Lung (tissue), 11 donors: ENCODE measurements at regions not wholly inside any gene's neighbourhood (a gene's known extent, or its start where the extent isn't known, plus 50 kb on each side); places are given as distances from the start of the nearest gene placed in this dataset.

Experiments
- ATAC-seq: fragments of 200-7000 bp; cut with Tn5 transposase; one replicate; pipeline ENCODE4 v1.9.1; 2020; ENCODE audit warnings: moderate number of reproducible peaks; ENCODE audit not compliant: insufficient read depth, low FRiP score
- DNase-seq, 3 donors: peaks; one replicate each; pipeline ENCODE4 v3.0.0-alpha.2; 2013 to 2017
- H3K27ac ChIP-seq, 2 donors: one replicate each; pipeline ENCODE4 v1.5.1; 2013; ENCODE audit warnings: mild to moderate bottlenecking in 2 of 2, moderate library complexity in 2 of 2, control low read depth in 1 of 2, inconsistent platforms in 1 of 2, low read depth in 1 of 2, low read length in 1 of 2
- H3K27me3 ChIP-seq, 3 donors: one replicate each; pipeline ENCODE4 v1.5.1; 2013; ENCODE audit warnings: low read length in 2 of 3; ENCODE audit not compliant: control insufficient read depth in 3 of 3, insufficient read depth in 3 of 3
- H3K36me3 ChIP-seq, 4 donors: one replicate each; pipeline ENCODE4 v1.5.1; 2013; ENCODE audit warnings: low read length in 4 of 4, mild to moderate bottlenecking in 1 of 4, moderate library complexity in 1 of 4; ENCODE audit not compliant: control insufficient read depth in 4 of 4, insufficient read depth in 4 of 4
- H3K4me1 ChIP-seq, 5 donors: one replicate each; pipeline ENCODE4 v1.5.1; 2013; ENCODE audit warnings: low read length in 5 of 5, mild to moderate bottlenecking in 2 of 5, moderate library complexity in 1 of 5; ENCODE audit not compliant: control insufficient read depth in 5 of 5, insufficient read depth in 5 of 5
- H3K4me3 ChIP-seq: one replicate; pipeline ENCODE4 v1.5.1; 2013; ENCODE audit warnings: mild to moderate bottlenecking, control low read depth, moderate library complexity
- H3K9ac ChIP-seq, 2 donors: one replicate each; pipeline ENCODE4 v1.5.1; 2013; ENCODE audit warnings: low read length in 2 of 2, control low read depth in 1 of 2; ENCODE audit not compliant: insufficient read depth in 1 of 2
- H3K9me3 ChIP-seq, 4 donors: one replicate each; pipeline ENCODE4 v1.5.1; 2013; ENCODE audit warnings: low read length in 3 of 4, mild to moderate bottlenecking in 1 of 4, moderate library complexity in 1 of 4; ENCODE audit not compliant: control insufficient read depth in 4 of 4, insufficient read depth in 3 of 4
- WGBS, 2 donors: extraction: QIAGEN DNeasy Blood & Tissue Kit; methylation state at CpG; one replicate each; pipeline ENCODE4 v1.1.7; 2013; 5-methylcytosine and 5-hydroxymethylcytosine counted together
- TF ChIP-seq, protein P1 (sequence below): IDR thresholded peaks from 2 replicates; pipeline ENCODE4 v1.5.1; 2012; ENCODE audit warnings: mild to moderate bottlenecking; ENCODE audit errors: control extremely low read depth, extremely low read depth
- donor health status: control.
- donor health status: control.
- donor health status: Bipolar disorder and iron deficiency.
- donor health status: healthy.
- donor health status: DM: yes; HTN: yes; CAD: no.

DNA sequence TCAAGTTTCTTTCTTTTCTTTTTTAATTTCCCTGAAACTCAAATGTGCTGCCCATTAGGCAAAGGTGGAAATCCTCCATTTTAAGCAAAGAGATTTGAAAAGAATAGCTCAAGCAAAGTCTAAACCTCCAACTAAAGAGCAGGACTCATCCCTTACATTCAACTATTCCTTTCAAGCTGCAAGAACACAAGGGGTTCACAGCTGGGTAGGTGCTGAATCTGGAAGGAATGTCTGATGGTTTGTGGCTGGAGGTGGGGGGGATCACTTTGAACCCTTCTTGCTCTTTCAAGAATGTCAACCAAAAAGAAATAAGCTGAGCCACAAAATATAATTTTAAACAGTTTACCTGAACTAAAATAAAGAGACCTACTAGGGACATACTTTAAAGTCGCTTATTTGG, 375.7 kb upstream of the CDH10 start:
- H3K27me3 ChIP-seq = no peaks in the 10 kb centered on the region
- TF ChIP-seq, protein P1, sequence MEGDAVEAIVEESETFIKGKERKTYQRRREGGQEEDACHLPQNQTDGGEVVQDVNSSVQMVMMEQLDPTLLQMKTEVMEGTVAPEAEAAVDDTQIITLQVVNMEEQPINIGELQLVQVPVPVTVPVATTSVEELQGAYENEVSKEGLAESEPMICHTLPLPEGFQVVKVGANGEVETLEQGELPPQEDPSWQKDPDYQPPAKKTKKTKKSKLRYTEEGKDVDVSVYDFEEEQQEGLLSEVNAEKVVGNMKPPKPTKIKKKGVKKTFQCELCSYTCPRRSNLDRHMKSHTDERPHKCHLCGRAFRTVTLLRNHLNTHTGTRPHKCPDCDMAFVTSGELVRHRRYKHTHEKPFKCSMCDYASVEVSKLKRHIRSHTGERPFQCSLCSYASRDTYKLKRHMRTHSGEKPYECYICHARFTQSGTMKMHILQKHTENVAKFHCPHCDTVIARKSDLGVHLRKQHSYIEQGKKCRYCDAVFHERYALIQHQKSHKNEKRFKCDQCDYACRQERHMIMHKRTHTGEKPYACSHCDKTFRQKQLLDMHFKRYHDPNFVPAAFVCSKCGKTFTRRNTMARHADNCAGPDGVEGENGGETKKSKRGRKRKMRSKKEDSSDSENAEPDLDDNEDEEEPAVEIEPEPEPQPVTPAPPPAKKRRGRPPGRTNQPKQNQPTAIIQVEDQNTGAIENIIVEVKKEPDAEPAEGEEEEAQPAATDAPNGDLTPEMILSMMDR = no peak
- DNase-seq (no peak), ATAC-seq (no peak)
- WGBS, 2 donors = 63 to 69% methylated on average over 1 of the region's 1 CpG
- H3K9ac ChIP-seq = no peak overlapping the region
- no peaks in the 10 kb centered on the region for H3K9me3 ChIP-seq
- H3K4me3 ChIP-seq = no peak overlapping the region
- H3K27ac ChIP-seq = no peak overlapping the region
- no peaks in the 10 kb centered on the region for H3K36me3 ChIP-seq
- peaks cover 0 to 3% (median 0%) of the 10 kb centered on the region in 5 donors for H3K4me1 ChIP-seq

DNA sequence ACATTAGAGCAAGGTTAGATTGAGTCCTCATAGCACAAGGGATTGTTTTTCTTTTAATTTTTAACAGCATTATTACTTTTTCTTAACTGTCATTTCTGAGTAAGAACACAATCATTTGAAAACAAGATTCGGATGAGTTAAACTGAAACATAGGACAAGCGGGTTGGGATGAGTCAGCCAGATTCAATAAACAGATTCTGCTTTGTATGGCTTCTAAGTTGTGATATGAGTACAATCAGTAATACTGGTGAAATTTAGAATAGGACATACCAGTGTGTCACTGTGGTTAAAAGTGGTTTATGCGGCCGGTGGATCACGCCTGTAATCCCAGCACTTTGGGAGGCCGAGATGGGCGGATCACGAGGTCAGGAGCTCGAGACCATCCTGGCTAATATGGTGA, 364.3 kb upstream of the CDH10 start:
- Histone ChIP-seq H3K4me1 (no peaks in the 10 kb centered on the region), H3K27me3 (no peaks in the 10 kb centered on the region), H3K27ac (no peak overlapping the region), H3K9ac (no peak overlapping the region), H3K4me3 (no peak overlapping the region), H3K36me3 (no peaks in the 10 kb centered on the region), H3K9me3 (no peaks in the 10 kb centered on the region)
- WGBS, 2 donors = 93 to 94% methylated on average over 9 of the region's 9 CpGs
- no peak for DNase-seq
- TF ChIP-seq, protein P1 = no peak
- ATAC-seq = no peak

DNA sequence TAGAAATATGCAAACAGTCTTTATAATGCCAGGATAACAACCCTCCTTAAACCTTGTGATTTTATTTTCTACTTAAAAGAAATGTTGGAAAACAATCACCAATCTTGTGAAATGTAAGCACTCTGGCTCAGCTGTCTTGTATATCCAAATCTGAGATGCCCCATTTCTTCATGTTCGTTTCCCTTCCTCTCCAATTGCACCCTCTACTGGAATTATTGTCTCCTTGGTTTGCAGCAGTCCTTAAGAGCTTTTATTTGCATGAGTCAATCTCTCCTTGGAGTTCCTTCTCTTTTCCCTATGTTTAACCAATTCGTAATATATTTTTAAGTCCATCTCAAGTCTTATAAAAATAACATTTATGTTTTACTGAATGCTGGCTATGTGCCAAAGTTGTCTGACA, 362.0 kb upstream of the CDH10 start:
- DNase-seq (peak in 2 of 3 donors; percentile 40 to 50), ATAC-seq (no peak)
- H3K36me3 ChIP-seq = no peaks in the 10 kb centered on the region
- H3K9ac ChIP-seq = no peak overlapping the region
- TF ChIP-seq, protein P1 = no peak
- no peaks in the 10 kb centered on the region for H3K9me3 ChIP-seq
- WGBS, 2 donors = 26 to 51% methylated on average over 2 of the region's 2 CpGs
- H3K4me3 ChIP-seq = no peak overlapping the region
- H3K4me1 ChIP-seq = no peaks in the 10 kb centered on the region
- no peak overlapping the region for H3K27ac ChIP-seq
- no peaks in the 10 kb centered on the region for H3K27me3 ChIP-seq

DNA sequence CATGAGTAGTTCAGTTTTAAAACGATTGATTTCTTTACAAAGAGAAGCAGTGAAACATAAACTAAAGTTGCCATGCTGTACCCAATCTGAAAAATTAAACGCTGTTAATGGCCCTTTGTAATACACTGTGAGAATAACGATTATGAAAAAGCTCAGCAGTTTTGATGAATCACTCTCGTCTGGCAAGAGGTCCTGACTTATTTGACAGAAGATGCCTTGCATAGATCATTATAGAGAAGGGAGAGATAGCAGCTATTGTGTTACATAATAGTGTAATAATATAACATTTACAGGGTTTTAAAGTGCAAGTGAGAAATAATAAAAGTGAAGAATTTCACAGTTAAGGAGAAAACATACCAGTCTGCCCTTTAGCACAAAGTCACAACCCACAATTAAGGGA, 361.5 kb upstream of the CDH10 start:
- H3K27me3 ChIP-seq = no peaks in the 10 kb centered on the region
- no peaks in the 10 kb centered on the region for H3K36me3 ChIP-seq
- TF ChIP-seq, protein P1 = no peak
- WGBS, 2 donors = 34 to 49% methylated on average over 4 of the region's 4 CpGs
- no peaks in the 10 kb centered on the region for H3K4me1 ChIP-seq
- H3K4me3 ChIP-seq = no peak overlapping the region
- H3K9ac ChIP-seq = no peak overlapping the region
- no peak for DNase-seq
- ATAC-seq = no peak
- H3K9me3 ChIP-seq = no peaks in the 10 kb centered on the region
- H3K27ac ChIP-seq = no peak overlapping the region
